ENCODE measurements at regions not wholly inside any gene's neighbourhood (a gene's known extent, or its start where the extent isn't known, plus 50 kb on each side); places are given as distances from the start of the nearest gene placed in this dataset.

DNA sequence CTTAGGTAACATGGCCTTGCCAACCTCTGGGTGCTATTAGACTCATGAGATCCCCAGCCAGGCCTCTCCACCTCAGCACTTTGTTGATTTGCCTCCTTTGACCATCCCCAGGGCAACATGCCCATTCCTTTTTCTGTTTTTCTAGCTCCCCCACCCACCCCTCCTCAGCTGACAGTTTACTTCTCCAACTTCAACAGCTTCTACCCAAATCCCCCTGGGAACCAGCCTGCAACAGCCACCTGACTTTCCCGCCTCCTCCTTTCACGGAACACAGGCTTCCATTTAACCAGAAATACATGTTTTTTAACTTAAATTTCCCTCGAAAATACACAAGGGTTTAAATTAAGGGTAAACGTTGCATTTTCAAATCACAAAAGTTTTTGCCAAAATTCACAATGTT lies 117.3 kb downstream of the DLEU7 start:
- TF ChIP-seq, protein P1, sequence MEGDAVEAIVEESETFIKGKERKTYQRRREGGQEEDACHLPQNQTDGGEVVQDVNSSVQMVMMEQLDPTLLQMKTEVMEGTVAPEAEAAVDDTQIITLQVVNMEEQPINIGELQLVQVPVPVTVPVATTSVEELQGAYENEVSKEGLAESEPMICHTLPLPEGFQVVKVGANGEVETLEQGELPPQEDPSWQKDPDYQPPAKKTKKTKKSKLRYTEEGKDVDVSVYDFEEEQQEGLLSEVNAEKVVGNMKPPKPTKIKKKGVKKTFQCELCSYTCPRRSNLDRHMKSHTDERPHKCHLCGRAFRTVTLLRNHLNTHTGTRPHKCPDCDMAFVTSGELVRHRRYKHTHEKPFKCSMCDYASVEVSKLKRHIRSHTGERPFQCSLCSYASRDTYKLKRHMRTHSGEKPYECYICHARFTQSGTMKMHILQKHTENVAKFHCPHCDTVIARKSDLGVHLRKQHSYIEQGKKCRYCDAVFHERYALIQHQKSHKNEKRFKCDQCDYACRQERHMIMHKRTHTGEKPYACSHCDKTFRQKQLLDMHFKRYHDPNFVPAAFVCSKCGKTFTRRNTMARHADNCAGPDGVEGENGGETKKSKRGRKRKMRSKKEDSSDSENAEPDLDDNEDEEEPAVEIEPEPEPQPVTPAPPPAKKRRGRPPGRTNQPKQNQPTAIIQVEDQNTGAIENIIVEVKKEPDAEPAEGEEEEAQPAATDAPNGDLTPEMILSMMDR (IDR thresholded peaks at IDR 0.05; ENCODE audit: low read length) = no peak
- no peak for TF ChIP-seq EZH2 (IDR thresholded peaks at IDR 0.05; ENCODE audit: borderline replicate concordance, low read length)

Measured in OCI-LY1 (cell line).